ENCODE measurements at regions not wholly inside any gene's neighbourhood (a gene's known extent, or its start where the extent isn't known, plus 50 kb on each side); places are given as distances from the start of the nearest gene placed in this dataset.

GRCh38 chrX:39168609-39169008, 367.4 kb downstream of the MID1IP1 start:
- Histone ChIP-seq H3K4me2 (ENCODE audit: low read length) (no peak overlapping the region), H3K27me3 (ENCODE audit: control insufficient read depth, low read length) (no peaks in the 10 kb centered on the region), H3K79me2 (ENCODE audit: control insufficient read depth, low read length) (no peaks in the 10 kb centered on the region), H3K4me1 (ENCODE audit: control insufficient read depth, low read length) (no peaks in the 10 kb centered on the region), H3K36me3 (ENCODE audit: control insufficient read depth, low read length) (no peaks in the 10 kb centered on the region), H3K9me2 (replicated peaks; ENCODE audit: control insufficient read depth, low read length) (no peaks in the 10 kb centered on the region), H4K20me1 (ENCODE audit: control insufficient read depth, insufficient read depth, low read depth, low read length) (no peaks in the 10 kb centered on the region), H3K27ac (ENCODE audit: low read depth, low read length) (no peak overlapping the region), H3F3A (ENCODE audit: control insufficient read depth, insufficient read depth) (no peaks in the 10 kb centered on the region), H3K4me3 (ENCODE audit: low read length) (no peak overlapping the region), H3K9me3 (ENCODE audit: control insufficient read depth, insufficient read depth, low read length) (no peaks in the 10 kb centered on the region)
- TF ChIP-seq EZH2phosphoT487 (IDR thresholded peaks at IDR 0.05; ENCODE audit: borderline replicate concordance, low read length) (no peak), CTCF (IDR thresholded peaks at IDR 0.05; ENCODE audit: low read depth, low read length, poor library complexity, severe bottlenecking) (no peak)

GRCh38 chrX:39169976-39170375, 368.7 kb downstream of the MID1IP1 start:
- no peak overlapping the region for H3K4me3 ChIP-seq (ENCODE audit: low read length)
- H3K27ac ChIP-seq (ENCODE audit: low read depth, low read length) = no peak overlapping the region
- H4K20me1 ChIP-seq (ENCODE audit: control insufficient read depth, insufficient read depth, low read depth, low read length) = no peaks in the 10 kb centered on the region
- H3K4me2 ChIP-seq (ENCODE audit: low read length) = no peak overlapping the region
- H3K27me3 ChIP-seq (ENCODE audit: control insufficient read depth, low read length) = no peaks in the 10 kb centered on the region
- no peaks in the 10 kb centered on the region for H3K36me3 ChIP-seq (ENCODE audit: control insufficient read depth, low read length)
- H3K9me3 ChIP-seq (ENCODE audit: control insufficient read depth, insufficient read depth, low read length) = no peaks in the 10 kb centered on the region
- H3F3A ChIP-seq (ENCODE audit: control insufficient read depth, insufficient read depth) = no peaks in the 10 kb centered on the region
- TF ChIP-seq CTCF (IDR thresholded peaks at IDR 0.05; ENCODE audit: low read depth, low read length, poor library complexity, severe bottlenecking) (no peak), EZH2phosphoT487 (IDR thresholded peaks at IDR 0.05; ENCODE audit: borderline replicate concordance, low read length) (no peak)
- no peaks in the 10 kb centered on the region for H3K4me1 ChIP-seq (ENCODE audit: control insufficient read depth, low read length)
- no peaks in the 10 kb centered on the region for H3K79me2 ChIP-seq (ENCODE audit: control insufficient read depth, low read length)
- no peaks in the 10 kb centered on the region for H3K9me2 ChIP-seq (replicated peaks; ENCODE audit: control insufficient read depth, low read length)

GRCh38 chrX:39170464-39170863, 369.2 kb downstream of the MID1IP1 start:
- Histone ChIP-seq H3K79me2 (ENCODE audit: control insufficient read depth, low read length) (no peaks in the 10 kb centered on the region), H4K20me1 (ENCODE audit: control insufficient read depth, insufficient read depth, low read depth, low read length) (no peaks in the 10 kb centered on the region), H3F3A (ENCODE audit: control insufficient read depth, insufficient read depth) (no peaks in the 10 kb centered on the region), H3K9me2 (replicated peaks; ENCODE audit: control insufficient read depth, low read length) (no peaks in the 10 kb centered on the region), H3K36me3 (ENCODE audit: control insufficient read depth, low read length) (no peaks in the 10 kb centered on the region), H3K9me3 (ENCODE audit: control insufficient read depth, insufficient read depth, low read length) (no peaks in the 10 kb centered on the region), H3K4me1 (ENCODE audit: control insufficient read depth, low read length) (no peaks in the 10 kb centered on the region), H3K4me2 (ENCODE audit: low read length) (no peak overlapping the region), H3K27me3 (ENCODE audit: control insufficient read depth, low read length) (no peaks in the 10 kb centered on the region), H3K27ac (ENCODE audit: low read depth, low read length) (no peak overlapping the region), H3K4me3 (ENCODE audit: low read length) (no peak overlapping the region)
- TF ChIP-seq EZH2phosphoT487 (IDR thresholded peaks at IDR 0.05; ENCODE audit: borderline replicate concordance, low read length) (no peak), CTCF (IDR thresholded peaks at IDR 0.05; ENCODE audit: low read depth, low read length, poor library complexity, severe bottlenecking) (no peak)

- H3K36me3 ChIP-seq (ENCODE audit: control insufficient read depth, low read length) = no peaks in the 10 kb centered on the region
- H3K9me2 ChIP-seq (replicated peaks; ENCODE audit: control insufficient read depth, low read length) = no peaks in the 10 kb centered on the region
- H3K27ac ChIP-seq (ENCODE audit: low read depth, low read length) = no peak overlapping the region
- no peak overlapping the region for H3K4me2 ChIP-seq (ENCODE audit: low read length)
- no peaks in the 10 kb centered on the region for H3K9me3 ChIP-seq (ENCODE audit: control insufficient read depth, insufficient read depth, low read length)
- no peaks in the 10 kb centered on the region for H3K79me2 ChIP-seq (ENCODE audit: control insufficient read depth, low read length)
- TF ChIP-seq EZH2phosphoT487 (IDR thresholded peaks at IDR 0.05; ENCODE audit: borderline replicate concordance, low read length) (no peak), CTCF (IDR thresholded peaks at IDR 0.05; ENCODE audit: low read depth, low read length, poor library complexity, severe bottlenecking) (no peak)
- H3K4me3 ChIP-seq (ENCODE audit: low read length) = no peak overlapping the region
- H3F3A ChIP-seq (ENCODE audit: control insufficient read depth, insufficient read depth) = no peaks in the 10 kb centered on the region
- no peaks in the 10 kb centered on the region for H3K27me3 ChIP-seq (ENCODE audit: control insufficient read depth, low read length)
- no peaks in the 10 kb centered on the region for H3K4me1 ChIP-seq (ENCODE audit: control insufficient read depth, low read length)
- H4K20me1 ChIP-seq (ENCODE audit: control insufficient read depth, insufficient read depth, low read depth, low read length) = no peaks in the 10 kb centered on the region
These were observed 370.4 kb downstream of the MID1IP1 start for GRCh38 chrX:39171686-39172085.

Data from DOHH2 (cell line).